GM12892 (cell line): ENCODE measurements at regions not wholly inside any gene's neighbourhood (a gene's known extent, or its start where the extent isn't known, plus 50 kb on each side); places are given as distances from the start of the nearest gene placed in this dataset.

ENCODE experiments used
- DNase-seq: peaks from one replicate; pipeline ENCODE4 v3.0.0; 2011; ENCODE audit not compliant: insufficient read length
- FAIRE-seq: peaks from 2 replicates; lab custom pipeline; 2011; peaks lifted over from hg19 to GRCh38; lab: Jason Lieb, UNC
- POLR2A ChIP-seq: IDR thresholded peaks from 2 replicates; pipeline ENCODE4 v1.6.1; 2011; ENCODE audit warnings: low read depth, low read length, control low read depth
- POLR2AphosphoS5 ChIP-seq: IDR thresholded peaks from 2 replicates; pipeline ENCODE4 v1.6.1; 2011; ENCODE audit warnings: low read depth, low read length, control low read depth
- TAF1 ChIP-seq: IDR thresholded peaks from 2 replicates; pipeline ENCODE4 v1.6.1; 2011; ENCODE audit warnings: low read depth, mild to moderate bottlenecking, control low read depth, low read length, borderline replicate concordance

DNA sequence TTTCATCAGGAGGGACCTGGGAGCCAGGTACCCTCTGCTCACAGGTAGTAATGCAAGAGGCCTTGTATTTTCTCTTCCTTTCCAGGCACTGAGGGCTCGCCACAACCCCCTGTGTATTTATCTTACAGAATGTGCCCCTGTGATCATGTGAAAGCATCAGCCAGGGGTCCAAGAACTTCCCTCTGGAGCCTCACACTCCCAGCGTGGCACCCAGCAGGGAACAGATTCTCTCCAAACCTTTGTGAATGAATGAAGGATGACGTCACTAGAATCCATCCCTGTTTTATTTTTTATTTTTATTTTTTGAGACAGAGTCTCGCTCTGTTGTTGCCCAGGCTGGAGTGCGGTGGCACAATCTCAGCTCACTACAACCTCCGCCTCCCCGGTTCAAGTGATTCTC is 107.3 kb upstream of the IER5L start:
- TF ChIP-seq POLR2A = no peak
- no peak for TF ChIP-seq TAF1
- TF ChIP-seq POLR2AphosphoS5 = no peak
- no peak for FAIRE-seq

GRCh38 chr9:129284607-129285291 is 106.7 kb upstream of the IER5L start:
- FAIRE-seq (no peak), DNase-seq (no peak)
- TF ChIP-seq POLR2AphosphoS5 (no peak), POLR2A (no peak), TAF1 (no peak)

More for the DNA sequence above, 107.3 kb upstream of the IER5L start:
- no peak for DNase-seq

DNA sequence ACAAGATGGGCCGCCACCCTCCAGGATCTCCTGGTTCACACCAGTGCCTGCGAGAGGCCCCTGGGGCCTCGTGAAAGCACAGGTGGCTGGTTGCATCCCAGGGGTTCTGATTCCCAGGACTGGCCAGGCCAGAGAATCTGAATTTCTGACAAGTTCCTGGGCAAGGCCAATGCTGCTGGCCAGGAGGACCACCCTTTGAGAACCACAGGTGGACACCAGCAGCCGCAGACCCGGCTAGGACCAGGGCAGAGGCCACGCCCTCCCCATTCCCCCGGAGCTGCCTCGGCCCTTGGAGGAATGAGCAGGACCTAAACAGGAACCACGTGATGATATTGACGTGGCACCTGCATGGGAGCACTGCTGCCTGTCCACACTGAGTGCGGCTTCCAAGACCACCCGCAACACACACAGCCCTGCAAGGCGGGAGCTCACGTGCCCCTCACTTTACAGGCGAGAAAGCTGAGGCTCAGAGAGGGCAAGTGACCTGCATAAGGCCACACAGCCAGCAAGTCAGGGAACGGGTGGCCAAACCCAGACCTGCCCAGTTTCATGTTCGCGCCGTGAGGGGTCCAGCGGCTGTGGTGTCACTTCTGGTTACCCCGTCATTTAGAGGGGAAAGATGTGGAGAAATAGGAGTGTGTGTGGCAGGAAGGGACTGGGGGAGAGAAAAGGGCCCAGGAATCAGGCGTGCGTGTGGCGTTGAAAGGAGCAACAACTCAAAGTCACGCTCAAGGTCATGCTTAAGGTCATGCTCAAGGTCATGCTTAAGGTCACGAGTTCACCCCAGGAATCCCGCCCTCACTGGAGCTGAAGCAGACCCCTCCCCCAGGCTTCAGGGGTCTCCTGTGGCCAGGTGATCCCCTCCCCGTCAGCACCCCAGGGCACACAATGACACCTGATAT is 105.9 kb upstream of the IER5L start:
- no peak for TF ChIP-seq POLR2A
- no peak for TF ChIP-seq POLR2AphosphoS5
- TF ChIP-seq TAF1 = no peak
- FAIRE-seq = no peak
- no peak for DNase-seq

GRCh38 chr9:129283291-129283691 is 105.2 kb upstream of the IER5L start:
- TF ChIP-seq POLR2AphosphoS5 (no peak), POLR2A (no peak), TAF1 (no peak)
- no peak for FAIRE-seq
- DNase-seq = no peak

GRCh38 chr9:129282731-129283211 is 104.7 kb upstream of the IER5L start:
- TF ChIP-seq POLR2AphosphoS5 = no peak
- TF ChIP-seq TAF1 = no peak
- TF ChIP-seq POLR2A = no peak
- no peak for DNase-seq
- FAIRE-seq = no peak

DNA sequence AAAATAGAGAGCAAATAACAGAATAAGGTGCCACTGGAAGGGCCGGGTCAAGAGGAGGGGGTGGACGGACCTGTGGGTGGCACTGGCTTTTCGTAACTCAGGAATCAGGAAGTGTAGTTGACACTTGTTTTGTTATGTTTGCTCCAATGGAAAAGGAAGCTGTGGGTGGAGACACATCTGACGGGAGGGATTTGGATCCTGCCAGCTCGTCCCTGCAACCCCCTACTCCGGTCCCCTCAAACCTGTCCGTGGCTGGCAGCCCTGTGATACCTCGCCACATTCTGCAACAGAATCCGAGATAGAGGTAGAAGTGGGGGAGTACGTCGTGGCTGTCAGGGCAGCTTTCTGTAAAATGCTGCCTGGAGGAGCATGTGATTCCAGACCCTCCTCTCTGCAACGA is 104.2 kb upstream of the IER5L start:
- DNase-seq = no peak
- no peak for FAIRE-seq
- TF ChIP-seq TAF1 (no peak), POLR2AphosphoS5 (no peak), POLR2A (no peak)

GRCh38 chr9:129281506-129282145 is 103.6 kb upstream of the IER5L start:
- peak; percentile 8 for DNase-seq
- no peak for TF ChIP-seq POLR2AphosphoS5
- no peak for TF ChIP-seq TAF1
- no peak for TF ChIP-seq POLR2A
- FAIRE-seq = no peak

DNA sequence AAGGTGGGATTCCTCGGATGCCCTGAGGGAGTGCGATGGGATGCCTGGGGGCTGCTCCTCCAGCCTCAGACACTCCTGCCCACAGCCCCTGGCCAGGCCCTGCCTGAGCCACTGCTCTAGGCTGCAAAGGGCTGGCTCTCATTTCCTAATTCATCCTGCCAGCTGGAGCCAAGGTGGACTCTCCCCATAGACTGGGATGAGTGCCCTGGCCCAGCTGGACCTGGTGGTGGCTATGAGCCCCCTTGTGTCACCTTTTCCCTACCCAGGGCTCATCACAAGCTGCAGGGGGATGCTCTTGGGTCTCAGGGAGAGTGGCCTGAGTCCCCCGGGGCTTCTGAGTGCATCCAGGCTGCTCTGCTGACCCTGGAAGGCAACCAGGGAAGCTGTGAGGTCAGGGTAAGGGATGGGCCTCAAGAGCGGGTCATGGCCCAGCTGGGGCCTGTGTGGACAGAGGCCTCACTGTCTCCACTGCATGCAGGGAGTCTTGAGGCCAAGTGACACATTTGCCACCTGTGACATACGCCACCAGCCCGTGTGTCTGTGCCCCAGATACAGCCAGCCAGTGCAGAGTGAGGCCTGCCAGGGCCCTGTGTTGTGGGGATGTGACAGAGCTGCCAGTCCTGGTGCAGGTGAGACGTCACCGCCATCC is 102.7 kb upstream of the IER5L start:
- FAIRE-seq = no peak
- no peak for TF ChIP-seq POLR2AphosphoS5
- no peak for TF ChIP-seq POLR2A
- TF ChIP-seq TAF1 = no peak
- peak; percentile 5 for DNase-seq

GRCh38 chr9:129280236-129280622 is 102.2 kb upstream of the IER5L start:
- no peak for FAIRE-seq
- DNase-seq = peak; percentile 11

DNA sequence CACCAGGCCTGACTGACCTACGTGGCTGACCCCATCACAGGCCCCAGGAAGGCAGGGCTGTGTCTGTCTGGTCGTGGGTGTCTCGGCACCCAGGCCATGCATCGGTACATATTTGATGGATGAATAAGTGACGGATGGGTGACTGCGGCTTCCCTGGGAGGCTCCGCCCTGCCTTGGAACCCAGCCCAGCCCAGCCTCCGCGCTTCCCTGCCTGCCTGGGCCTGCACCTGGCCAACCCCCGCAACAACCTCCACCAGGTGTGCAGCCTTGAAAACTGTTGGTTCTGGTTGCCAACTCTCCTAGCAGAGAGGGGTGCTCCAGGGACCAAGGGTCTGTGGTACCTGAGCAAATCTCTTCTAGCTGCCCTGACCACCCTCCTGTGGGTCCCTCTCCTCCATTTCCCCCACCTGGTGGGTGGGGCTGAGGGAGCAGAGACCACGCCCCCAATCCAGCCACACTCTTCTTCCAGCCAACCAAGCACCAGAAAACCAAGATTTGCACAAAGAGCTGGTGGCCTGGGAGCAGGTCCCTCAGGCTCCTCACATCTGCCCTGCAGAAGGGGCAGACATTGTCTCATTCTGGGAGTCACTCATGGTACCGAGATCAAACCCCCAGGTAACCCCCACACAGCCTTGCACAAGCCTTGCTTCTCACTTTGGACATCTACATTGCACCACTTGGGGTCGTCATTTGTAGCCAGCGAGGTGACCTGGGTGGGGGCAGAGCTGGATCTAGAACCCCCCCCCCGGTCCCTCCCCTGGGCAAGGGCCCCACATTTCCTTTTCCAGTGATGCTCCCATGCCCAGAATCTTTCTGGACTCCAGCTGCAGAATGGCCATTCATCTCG is 100.6 kb upstream of the IER5L start:
- no peak for FAIRE-seq
- TF ChIP-seq POLR2A = no peak

More at GRCh38 chr9:129280236-129280622, 102.2 kb upstream of the IER5L start:
- no peak for TF ChIP-seq TAF1
- no peak for TF ChIP-seq POLR2AphosphoS5
- no peak for TF ChIP-seq POLR2A

More for the DNA sequence above, 100.6 kb upstream of the IER5L start:
- DNase-seq = no peak
